ENCODE measurements at regions not wholly inside any gene's neighbourhood (a gene's known extent, or its start where the extent isn't known, plus 50 kb on each side); places are given as distances from the start of the nearest gene placed in this dataset.

DNA sequence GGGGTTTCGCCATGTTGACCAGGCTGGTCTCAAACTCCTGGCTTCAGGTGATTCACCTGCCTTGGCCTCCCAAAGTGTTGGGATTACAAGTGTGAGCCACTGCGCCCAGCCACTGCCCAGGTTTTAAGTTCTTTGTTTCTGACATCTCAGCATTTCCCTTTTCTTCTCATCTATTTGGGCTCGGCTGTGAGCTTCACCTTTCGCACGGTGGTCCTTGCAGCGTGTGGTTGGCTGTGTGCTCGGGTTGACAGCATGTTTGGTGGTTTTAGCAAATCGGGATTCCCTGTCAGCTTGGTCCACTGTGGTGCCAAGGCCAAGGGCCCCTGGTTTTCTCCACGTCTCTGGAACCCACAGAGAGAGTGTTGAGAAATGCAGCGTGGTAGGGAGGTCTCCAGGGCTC, 138.8 kb downstream of the DNAJB6 start:
- TF ChIP-seq NFIC (IDR thresholded peaks at IDR 0.05; ENCODE audit: borderline replicate concordance) (no peak), CHD2 (IDR thresholded peaks at IDR 0.05; ENCODE audit: low read length, partially characterized antibody) (no peak), EP300 (IDR thresholded peaks at IDR 0.05; ENCODE audit: borderline replicate concordance in 1 of 2, low read depth in 1 of 2, low read length in 1 of 2) (no peak), FOSL2 (IDR thresholded peaks at IDR 0.05; ENCODE audit: borderline replicate concordance, low read depth) (no peak), POLR2AphosphoS5 (IDR thresholded peaks at IDR 0.05; ENCODE audit: low read depth, low read length) (no peak), FOXM1 (IDR thresholded peaks at IDR 0.05; ENCODE audit: low read depth) (no peak), RAD21 (IDR thresholded peaks at IDR 0.05; ENCODE audit: low read length) (no peak), TAF1 (IDR thresholded peaks at IDR 0.05; ENCODE audit: borderline replicate concordance, low read depth, low read length) (no peak), GATA2 (CRISPR knock-in tag; IDR thresholded peaks at IDR 0.05) (no peak), SMC3 (IDR thresholded peaks at IDR 0.05; ENCODE audit: low read depth, low read length) (no peak), ZBTB33 (IDR thresholded peaks at IDR 0.05; ENCODE audit: borderline replicate concordance, low read depth) (no peak), MAX (IDR thresholded peaks at IDR 0.05; ENCODE audit: low read depth) (no peak), MEF2A (IDR thresholded peaks at IDR 0.05; ENCODE audit: borderline replicate concordance, low read depth) (no peak), RCOR1 (IDR thresholded peaks at IDR 0.05; ENCODE audit: low read length) (no peak)
- TF ChIP-seq, protein P1, sequence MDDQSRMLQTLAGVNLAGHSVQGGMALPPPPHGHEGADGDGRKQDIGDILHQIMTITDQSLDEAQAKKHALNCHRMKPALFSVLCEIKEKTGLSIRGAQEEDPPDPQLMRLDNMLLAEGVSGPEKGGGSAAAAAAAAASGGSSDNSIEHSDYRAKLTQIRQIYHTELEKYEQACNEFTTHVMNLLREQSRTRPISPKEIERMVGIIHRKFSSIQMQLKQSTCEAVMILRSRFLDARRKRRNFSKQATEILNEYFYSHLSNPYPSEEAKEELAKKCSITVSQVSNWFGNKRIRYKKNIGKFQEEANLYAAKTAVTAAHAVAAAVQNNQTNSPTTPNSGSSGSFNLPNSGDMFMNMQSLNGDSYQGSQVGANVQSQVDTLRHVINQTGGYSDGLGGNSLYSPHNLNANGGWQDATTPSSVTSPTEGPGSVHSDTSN (IDR thresholded peaks at IDR 0.05) = no peak
- no peaks in the 10 kb centered on the region for H3F3A ChIP-seq (replicated peaks; ENCODE audit: insufficient read depth)
- no peaks in the 10 kb centered on the region for H3K36me3 ChIP-seq (replicated peaks in 1 of 2; ENCODE audit: control insufficient read depth in 1 of 2, insufficient read depth in 2 of 2, low read length in 1 of 2)
- no peaks in the 10 kb centered on the region for H3K9me2 ChIP-seq
- no peak for DNase-seq
- H3K4me2 ChIP-seq = no peak overlapping the region
- no peaks in the 10 kb centered on the region for H4K20me1 ChIP-seq (ENCODE audit: insufficient read depth)
- no peaks in the 10 kb centered on the region for H3K4me1 ChIP-seq (ENCODE audit: control insufficient read depth in 1 of 2, insufficient read depth in 2 of 2, low read depth in 1 of 2, low read length in 1 of 2)
- H3K9me3 ChIP-seq = peaks cover 5% of the 10 kb centered on the region
- no peaks in the 10 kb centered on the region for H3K27me3 ChIP-seq (ENCODE audit: insufficient read depth)
- ChIA-PET CTCF (interaction anchor here (0.7 to 3.3 kb wide), 5 partner anchors 15 to 43 kb away, joined by 3 to 10 read pairs (median 4); no protein-coding TSS in a partner anchor), POLR2A (no interaction called here)
- no peaks in the 10 kb centered on the region for H3K79me2 ChIP-seq (ENCODE audit: insufficient read depth)
- no peak overlapping the region for H2AFZ ChIP-seq (ENCODE audit: low read depth)
- no peak overlapping the region for H3K27ac ChIP-seq (ENCODE audit: low read depth in 2 of 2, low read length in 1 of 2)
- H3K9ac ChIP-seq = no peak overlapping the region
- H3K4me3 ChIP-seq (ENCODE audit: low read depth in 2 of 2, low read length in 1 of 2) = no peak overlapping the region
- 31% methylated on average over 10 of the region's 10 CpGs for WGBS (ENCODE audit: low lambda C conversion rate)

GRCh38 chr7:157476201-157476600, 139.4 kb downstream of the DNAJB6 start:
- Histone ChIP-seq H3K9me3 (peaks cover 5% of the 10 kb centered on the region), H3K79me2 (ENCODE audit: insufficient read depth) (no peaks in the 10 kb centered on the region), H3K4me1 (ENCODE audit: control insufficient read depth in 1 of 2, insufficient read depth in 2 of 2, low read depth in 1 of 2, low read length in 1 of 2) (no peaks in the 10 kb centered on the region), H3K9me2 (no peaks in the 10 kb centered on the region), H3K4me2 (no peak overlapping the region), H3K9ac (no peak overlapping the region), H3K4me3 (ENCODE audit: low read depth in 2 of 2, low read length in 1 of 2) (no peak overlapping the region), H3K36me3 (replicated peaks in 1 of 2; ENCODE audit: control insufficient read depth in 1 of 2, insufficient read depth in 2 of 2, low read length in 1 of 2) (no peaks in the 10 kb centered on the region), H2AFZ (ENCODE audit: low read depth) (no peak overlapping the region), H4K20me1 (ENCODE audit: insufficient read depth) (no peaks in the 10 kb centered on the region), H3F3A (replicated peaks; ENCODE audit: insufficient read depth) (no peaks in the 10 kb centered on the region), H3K27ac (ENCODE audit: low read depth in 2 of 2, low read length in 1 of 2) (no peak overlapping the region), H3K27me3 (ENCODE audit: insufficient read depth) (no peaks in the 10 kb centered on the region)
- POLR2A ChIA-PET = no interaction called here
- TF ChIP-seq, protein P2, sequence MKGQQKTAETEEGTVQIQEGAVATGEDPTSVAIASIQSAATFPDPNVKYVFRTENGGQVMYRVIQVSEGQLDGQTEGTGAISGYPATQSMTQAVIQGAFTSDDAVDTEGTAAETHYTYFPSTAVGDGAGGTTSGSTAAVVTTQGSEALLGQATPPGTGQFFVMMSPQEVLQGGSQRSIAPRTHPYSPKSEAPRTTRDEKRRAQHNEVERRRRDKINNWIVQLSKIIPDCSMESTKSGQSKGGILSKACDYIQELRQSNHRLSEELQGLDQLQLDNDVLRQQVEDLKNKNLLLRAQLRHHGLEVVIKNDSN (IDR thresholded peaks at IDR 0.05; ENCODE audit: borderline replicate concordance, low read depth) = no peak
- TF ChIP-seq YY1 (IDR thresholded peaks at IDR 0.05; ENCODE audit: low read depth) (no peak), RXRA (IDR thresholded peaks at IDR 0.05; ENCODE audit: borderline replicate concordance, low read depth) (no peak), TAF1 (IDR thresholded peaks at IDR 0.05; ENCODE audit: borderline replicate concordance, low read depth, low read length) (no peak), FOXM1 (IDR thresholded peaks at IDR 0.05; ENCODE audit: low read depth) (no peak), TCF12 (IDR thresholded peaks at IDR 0.05) (no peak)
- TF ChIP-seq, protein P1 (IDR thresholded peaks at IDR 0.05) = no peak
- CTCF ChIA-PET = interaction anchor here (1.5 to 3.3 kb wide), 2 partner anchors 14 to 44 kb away, joined by 3 to 8 read pairs; no protein-coding TSS in a partner anchor
- DNase-seq = no peak
- WGBS (ENCODE audit: low lambda C conversion rate) = 29% methylated on average over 8 of the region's 8 CpGs

Data from SK-N-SH (cell line).